Vagina (tissue), 2 donors: ENCODE measurements at regions not wholly inside any gene's neighbourhood (a gene's known extent, or its start where the extent isn't known, plus 50 kb on each side); places are given as distances from the start of the nearest gene placed in this dataset.

Experiments
- POLR2A ChIP-seq, 2 donors: fragments of 450-650 bp; IDR thresholded peaks; one replicate each; pipeline ENCODE4 v1.6.1; 2017; ENCODE audit warnings: antibody characterized with exemption in 2 of 2, mild to moderate bottlenecking in 2 of 2, moderate library complexity in 2 of 2
- TF ChIP-seq, protein P1 (sequence below), 3 experiments: fragments of 450-650 bp in 2 of 3; fragments of 200-600 bp in 1 of 3; sonication (generic) in 1 of 3; IDR thresholded peaks; one replicate each; pipeline ENCODE4 v1.5.1; 2017 to 2019; ENCODE audit warnings: antibody characterized with exemption in 3 of 3, mild to moderate bottlenecking in 2 of 3, moderate library complexity in 2 of 3

DNA sequence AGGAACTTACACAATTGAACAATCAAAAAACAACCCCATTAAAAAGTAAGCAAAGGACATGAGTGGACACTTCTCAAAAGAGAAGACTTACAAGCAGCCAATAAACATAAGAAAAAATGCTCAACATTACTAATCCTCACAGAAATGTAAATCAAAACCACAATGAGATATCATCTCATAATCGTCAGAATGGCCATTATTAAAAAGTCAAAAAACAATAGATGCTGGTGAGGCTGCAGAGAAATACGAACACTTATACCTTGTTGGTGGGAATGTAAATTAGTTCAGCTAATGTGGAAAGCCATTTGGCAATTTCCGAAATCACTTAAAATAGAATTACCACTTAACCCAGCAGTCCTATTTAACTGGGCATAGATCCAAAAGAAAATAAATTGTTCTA lies 301.9 kb upstream of the KCNJ16 start:
- TF ChIP-seq, protein P1, sequence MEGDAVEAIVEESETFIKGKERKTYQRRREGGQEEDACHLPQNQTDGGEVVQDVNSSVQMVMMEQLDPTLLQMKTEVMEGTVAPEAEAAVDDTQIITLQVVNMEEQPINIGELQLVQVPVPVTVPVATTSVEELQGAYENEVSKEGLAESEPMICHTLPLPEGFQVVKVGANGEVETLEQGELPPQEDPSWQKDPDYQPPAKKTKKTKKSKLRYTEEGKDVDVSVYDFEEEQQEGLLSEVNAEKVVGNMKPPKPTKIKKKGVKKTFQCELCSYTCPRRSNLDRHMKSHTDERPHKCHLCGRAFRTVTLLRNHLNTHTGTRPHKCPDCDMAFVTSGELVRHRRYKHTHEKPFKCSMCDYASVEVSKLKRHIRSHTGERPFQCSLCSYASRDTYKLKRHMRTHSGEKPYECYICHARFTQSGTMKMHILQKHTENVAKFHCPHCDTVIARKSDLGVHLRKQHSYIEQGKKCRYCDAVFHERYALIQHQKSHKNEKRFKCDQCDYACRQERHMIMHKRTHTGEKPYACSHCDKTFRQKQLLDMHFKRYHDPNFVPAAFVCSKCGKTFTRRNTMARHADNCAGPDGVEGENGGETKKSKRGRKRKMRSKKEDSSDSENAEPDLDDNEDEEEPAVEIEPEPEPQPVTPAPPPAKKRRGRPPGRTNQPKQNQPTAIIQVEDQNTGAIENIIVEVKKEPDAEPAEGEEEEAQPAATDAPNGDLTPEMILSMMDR (IDR thresholded peaks at IDR 0.05) = no peak
- no peak for TF ChIP-seq POLR2A (IDR thresholded peaks at IDR 0.05)
